SK-N-SH (cell line): ENCODE measurements at regions not wholly inside any gene's neighbourhood (a gene's known extent, or its start where the extent isn't known, plus 50 kb on each side); places are given as distances from the start of the nearest gene placed in this dataset.

Source experiments
- CTCF ChIA-PET: fragments of 300-600, 350-600 bp; formaldehyde crosslinking; extraction: SDS; loops from one replicate; lab custom pipeline; 2021; lab: Yijun Ruan, JAX
- POLR2A ChIA-PET: fragments of 350-600 bp; sonication (Branson Sonifier 250); formaldehyde crosslinking; extraction: SDS; loops from one replicate; lab custom pipeline; 2020; ENCODE audit warnings: antibody characterized with exemption, inconsistent platforms; lab: Yijun Ruan, JAX
- DNase-seq: peaks from one replicate; pipeline ENCODE4 v3.0.0; 2012
- H2AFZ ChIP-seq: fragments of 200-600 bp; sonication (generic); 2 replicates; pipeline ENCODE4 v1.8.1; 2016; ENCODE audit warnings: antibody characterized with exemption, mild to moderate bottlenecking, low read depth
- H3F3A ChIP-seq: fragments of 200-600 bp; sonication (generic); replicated peaks from 2 replicates; pipeline ENCODE3; 2016; ENCODE audit warnings: antibody characterized with exemption, mild to moderate bottlenecking; ENCODE audit not compliant: insufficient read depth
- H3K27ac ChIP-seq, 2 experiments: fragments of 200-500 bp in 1 of 2; fragments of 200-600 bp in 1 of 2; sonication (Bioruptor generic) in 1 of 2; sonication (generic), shearing (Covaris generic) in 1 of 2; 2 replicates each; pipeline versions ENCODE4 v1.5.1 to v1.6.1; 2014 to 2016; ENCODE audit warnings: low read depth in 2 of 2, inconsistent platforms in 1 of 2, low read length in 1 of 2, mild to moderate bottlenecking in 1 of 2, mixed read lengths in 1 of 2
- H3K27me3 ChIP-seq: fragments of 200-600 bp; sonication (generic), shearing (Covaris generic); 2 replicates; pipeline ENCODE4 v1.6.1; 2016; ENCODE audit warnings: mixed run types; ENCODE audit not compliant: insufficient read depth
- H3K36me3 ChIP-seq, 2 experiments: fragments of 200-500 bp in 1 of 2; fragments of 200-600 bp in 1 of 2; sonication (Bioruptor generic) in 1 of 2; sonication (generic) in 1 of 2; replicated peaks in 1 of 2; 2 replicates each; pipeline versions ENCODE3 to v1.5.1; 2014 to 2016; ENCODE audit warnings: low read length in 1 of 2, mild to moderate bottlenecking in 1 of 2; ENCODE audit not compliant: insufficient read depth in 2 of 2, control insufficient read depth in 1 of 2
- H3K4me1 ChIP-seq, 2 experiments: fragments of 200-500 bp in 1 of 2; fragments of 200-600 bp in 1 of 2; sonication (Bioruptor generic) in 1 of 2; sonication (generic), shearing (Covaris generic) in 1 of 2; 2 replicates each; pipeline versions ENCODE4 v1.5.1 to v1.6.1; 2014 to 2016; ENCODE audit warnings: low read depth in 1 of 2, low read length in 1 of 2, mixed run types in 1 of 2; ENCODE audit not compliant: insufficient read depth in 2 of 2, control insufficient read depth in 1 of 2
- H3K4me2 ChIP-seq: fragments of 200-600 bp; sonication (generic), shearing (Covaris generic); 2 replicates; pipeline ENCODE4 v1.6.1; 2017; ENCODE audit warnings: mixed run types
- H3K4me3 ChIP-seq, 2 experiments: fragments of 200-500 bp in 1 of 2; fragments of 200-600 bp in 1 of 2; sonication (Bioruptor generic) in 1 of 2; sonication (generic), shearing (Covaris generic) in 1 of 2; 2 replicates each; pipeline versions ENCODE4 v1.5.1 to v1.8.1; 2014 to 2016; ENCODE audit warnings: low read depth in 2 of 2, inconsistent platforms in 1 of 2, low read length in 1 of 2, mild to moderate bottlenecking in 1 of 2, mixed read lengths in 1 of 2, moderate library complexity in 1 of 2
- H3K79me2 ChIP-seq: fragments of 200-600 bp; sonication (generic); 2 replicates; pipeline ENCODE4 v1.8.1; 2017; ENCODE audit warnings: mild to moderate bottlenecking; ENCODE audit not compliant: insufficient read depth
- H3K9ac ChIP-seq: fragments of 200-600 bp; sonication (generic); 2 replicates; pipeline ENCODE4 v1.6.1; 2017; ENCODE audit warnings: mixed run types
- H3K9me2 ChIP-seq: fragments of 200-600 bp; sonication (generic); 2 replicates; pipeline ENCODE4 v1.6.1; 2017; ENCODE audit warnings: mixed run types
- H3K9me3 ChIP-seq: fragments of 200-600 bp; sonication (generic); 2 replicates; pipeline ENCODE4 v1.6.1; 2017; ENCODE audit warnings: mixed run types, mild to moderate bottlenecking, moderate library complexity
- H4K20me1 ChIP-seq: fragments of 200-600 bp; sonication (generic); 2 replicates; pipeline ENCODE4 v1.6.1; 2017; ENCODE audit warnings: mild to moderate bottlenecking, mixed run types; ENCODE audit not compliant: insufficient read depth
- EP300 ChIP-seq, 2 experiments: IDR thresholded peaks; 2 replicates each; pipeline versions ENCODE4 v1.4.0 to v1.6.1; 2012; ENCODE audit warnings: borderline replicate concordance in 1 of 2, low read depth in 1 of 2, low read length in 1 of 2
- FOSL2 ChIP-seq: IDR thresholded peaks from 2 replicates; pipeline ENCODE4 v1.4.0; 2012; ENCODE audit warnings: low read depth, mild to moderate bottlenecking, moderate library complexity, borderline replicate concordance
- FOXJ3 ChIP-seq: sonication (generic); formaldehyde crosslinking; IDR thresholded peaks from 2 replicates; pipeline ENCODE4 v1.5.1; 2020; ENCODE audit warnings: mild to moderate bottlenecking, missing genetic modification reagents
- MEF2A ChIP-seq: IDR thresholded peaks from 2 replicates; pipeline ENCODE4 v1.4.0; 2012; ENCODE audit warnings: low read depth, borderline replicate concordance
- NFIC ChIP-seq: IDR thresholded peaks from 2 replicates; pipeline ENCODE4 v1.4.0; 2012; ENCODE audit warnings: borderline replicate concordance
- NRF1 ChIP-seq: IDR thresholded peaks from 2 replicates; pipeline ENCODE4 v1.6.1; 2012; ENCODE audit warnings: low read depth, mild to moderate bottlenecking, low read length
- POLR2AphosphoS5 ChIP-seq: IDR thresholded peaks from 2 replicates; pipeline ENCODE4 v1.6.1; 2012; ENCODE audit warnings: low read depth, low read length
- RAD21 ChIP-seq: IDR thresholded peaks from 2 replicates; pipeline ENCODE4 v1.6.1; 2012; ENCODE audit warnings: mild to moderate bottlenecking, low read length
- REST ChIP-seq: IDR thresholded peaks from 2 replicates; pipeline ENCODE4 v1.6.1; 2012; ENCODE audit warnings: mild to moderate bottlenecking, low read depth, low read length, moderate library complexity
- SIN3A ChIP-seq: IDR thresholded peaks from 2 replicates; pipeline ENCODE4 v1.6.1; 2012; ENCODE audit warnings: low read depth, mild to moderate bottlenecking, low read length, moderate library complexity, borderline replicate concordance
- SMC3 ChIP-seq: IDR thresholded peaks from 2 replicates; pipeline ENCODE4 v1.6.1; 2012; ENCODE audit warnings: low read depth, low read length, improper control_type of control experiment
- TCF12 ChIP-seq: IDR thresholded peaks from 2 replicates; pipeline ENCODE4 v1.4.0; 2012
- TEAD4 ChIP-seq: IDR thresholded peaks from 2 replicates; pipeline ENCODE4 v1.4.0; 2012; ENCODE audit warnings: mild to moderate bottlenecking, borderline replicate concordance; ENCODE audit not compliant: insufficient read depth
- YY1 ChIP-seq: IDR thresholded peaks from 2 replicates; pipeline ENCODE4 v1.4.0; 2012; ENCODE audit warnings: low read depth, mild to moderate bottlenecking
- ZBTB33 ChIP-seq: IDR thresholded peaks from 2 replicates; pipeline ENCODE4 v1.4.0; 2012; ENCODE audit warnings: low read depth, borderline replicate concordance
- WGBS: methylation state at CpG from one replicate; pipeline ENCODE4 v1.1.6; 2017; ENCODE audit warnings: low lambda C conversion rate; 5-methylcytosine and 5-hydroxymethylcytosine counted together
- TF ChIP-seq, protein P1 (sequence below): fragments of 150-350 bp; IDR thresholded peaks from 2 replicates; pipeline ENCODE4 v1.6.1; 2016; ENCODE audit warnings: mild to moderate bottlenecking, low read depth, low read length
- TF ChIP-seq, protein P2 (sequence below): IDR thresholded peaks from 2 replicates; pipeline ENCODE4 v1.4.0; 2012; ENCODE audit warnings: low read depth, borderline replicate concordance
- TF ChIP-seq, protein P3 (sequence below): IDR thresholded peaks from 2 replicates; pipeline ENCODE4; 2012
- TF ChIP-seq, protein P4 (sequence below): IDR thresholded peaks from 2 replicates; pipeline ENCODE4 v1.4.0; 2012; ENCODE audit warnings: low read depth

DNA sequence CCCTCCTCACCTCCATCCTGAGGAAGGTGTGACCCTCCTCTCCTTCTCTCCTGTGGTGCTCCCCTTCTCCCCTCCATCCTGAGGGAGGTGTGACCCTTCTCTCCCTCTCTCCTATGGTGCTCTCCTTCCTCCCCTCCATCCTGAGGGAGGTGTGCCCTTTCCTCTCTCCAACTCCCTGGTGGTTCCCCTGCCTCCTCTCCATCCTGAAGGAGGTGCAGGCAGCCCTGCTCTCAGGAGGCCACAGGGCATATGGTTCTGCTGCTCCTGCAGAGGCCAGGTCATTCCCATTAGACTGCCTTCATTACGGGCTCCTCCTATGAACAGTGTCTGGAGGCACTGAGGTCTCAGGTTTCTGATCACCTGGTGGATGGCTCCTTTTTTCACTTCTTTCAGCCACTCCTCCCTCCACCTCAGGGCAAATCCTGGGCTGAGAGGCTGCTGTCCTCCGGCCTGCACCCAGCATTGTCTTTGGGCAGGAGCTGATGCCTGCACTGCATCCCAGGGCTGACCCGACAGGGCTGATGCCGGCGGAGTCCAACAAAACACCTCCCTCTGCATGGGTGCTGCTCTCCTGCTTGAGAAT lies 197.1 kb downstream of the MED10 start:
- Histone ChIP-seq H3K9me2 (no peaks in the 10 kb centered on the region), H2AFZ (no peak overlapping the region), H3K36me3 (no peaks in the 10 kb centered on the region), H3K27ac (no peak overlapping the region), H3K27me3 (no peaks in the 10 kb centered on the region), H4K20me1 (no peaks in the 10 kb centered on the region), H3K9ac (no peak overlapping the region), H3K4me1 (peaks cover 0 to under 1% of the 10 kb centered on the region in 2 experiments; a peak in 1 of 4 replicates), H3K9me3 (no peaks in the 10 kb centered on the region), H3K4me2 (no peak overlapping the region), H3F3A (no peaks in the 10 kb centered on the region), H3K4me3 (no peak overlapping the region), H3K79me2 (no peaks in the 10 kb centered on the region)
- ChIA-PET POLR2A (no interaction called here), CTCF (no interaction called here)
- TF ChIP-seq ZBTB33 (no peak), SMC3 (no peak), TCF12 (no peak), EP300 (IDR thresholded peaks at IDR 0.05; ENCODE audit: borderline replicate concordance in 1 of 2, low read depth in 1 of 2, low read length in 1 of 2) (no peak), REST (no peak), FOSL2 (no peak), NFIC (no peak), SIN3A (no peak), MEF2A (no peak), YY1 (no peak), NRF1 (no peak), POLR2AphosphoS5 (no peak), FOXJ3 (CRISPR knock-in tag) (no peak), TEAD4 (no peak), RAD21 (no peak)
- TF ChIP-seq, protein P1, sequence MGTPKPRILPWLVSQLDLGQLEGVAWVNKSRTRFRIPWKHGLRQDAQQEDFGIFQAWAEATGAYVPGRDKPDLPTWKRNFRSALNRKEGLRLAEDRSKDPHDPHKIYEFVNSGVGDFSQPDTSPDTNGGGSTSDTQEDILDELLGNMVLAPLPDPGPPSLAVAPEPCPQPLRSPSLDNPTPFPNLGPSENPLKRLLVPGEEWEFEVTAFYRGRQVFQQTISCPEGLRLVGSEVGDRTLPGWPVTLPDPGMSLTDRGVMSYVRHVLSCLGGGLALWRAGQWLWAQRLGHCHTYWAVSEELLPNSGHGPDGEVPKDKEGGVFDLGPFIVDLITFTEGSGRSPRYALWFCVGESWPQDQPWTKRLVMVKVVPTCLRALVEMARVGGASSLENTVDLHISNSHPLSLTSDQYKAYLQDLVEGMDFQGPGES = no peak
- TF ChIP-seq, protein P2, sequence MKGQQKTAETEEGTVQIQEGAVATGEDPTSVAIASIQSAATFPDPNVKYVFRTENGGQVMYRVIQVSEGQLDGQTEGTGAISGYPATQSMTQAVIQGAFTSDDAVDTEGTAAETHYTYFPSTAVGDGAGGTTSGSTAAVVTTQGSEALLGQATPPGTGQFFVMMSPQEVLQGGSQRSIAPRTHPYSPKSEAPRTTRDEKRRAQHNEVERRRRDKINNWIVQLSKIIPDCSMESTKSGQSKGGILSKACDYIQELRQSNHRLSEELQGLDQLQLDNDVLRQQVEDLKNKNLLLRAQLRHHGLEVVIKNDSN = no peak
- TF ChIP-seq, protein P3, sequence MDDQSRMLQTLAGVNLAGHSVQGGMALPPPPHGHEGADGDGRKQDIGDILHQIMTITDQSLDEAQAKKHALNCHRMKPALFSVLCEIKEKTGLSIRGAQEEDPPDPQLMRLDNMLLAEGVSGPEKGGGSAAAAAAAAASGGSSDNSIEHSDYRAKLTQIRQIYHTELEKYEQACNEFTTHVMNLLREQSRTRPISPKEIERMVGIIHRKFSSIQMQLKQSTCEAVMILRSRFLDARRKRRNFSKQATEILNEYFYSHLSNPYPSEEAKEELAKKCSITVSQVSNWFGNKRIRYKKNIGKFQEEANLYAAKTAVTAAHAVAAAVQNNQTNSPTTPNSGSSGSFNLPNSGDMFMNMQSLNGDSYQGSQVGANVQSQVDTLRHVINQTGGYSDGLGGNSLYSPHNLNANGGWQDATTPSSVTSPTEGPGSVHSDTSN = no peak
- TF ChIP-seq, protein P4, sequence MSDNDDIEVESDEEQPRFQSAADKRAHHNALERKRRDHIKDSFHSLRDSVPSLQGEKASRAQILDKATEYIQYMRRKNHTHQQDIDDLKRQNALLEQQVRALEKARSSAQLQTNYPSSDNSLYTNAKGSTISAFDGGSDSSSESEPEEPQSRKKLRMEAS = no peak
- WGBS = 76% methylated on average over 4 of the region's 5 CpGs
- no peak for DNase-seq
